ENCODE measurements at regions not wholly inside any gene's neighbourhood (a gene's known extent, or its start where the extent isn't known, plus 50 kb on each side); places are given as distances from the start of the nearest gene placed in this dataset.

GRCh38 chr3:191631496-191631895, 170.5 kb downstream of the PYDC2 start:
- H3K27me3 ChIP-seq (replicated peaks; ENCODE audit: insufficient read depth) = no peaks in the 10 kb centered on the region
- no peaks in the 10 kb centered on the region for H3F3A ChIP-seq (ENCODE audit: insufficient read depth)
- no peaks in the 10 kb centered on the region for H3K9me3 ChIP-seq (ENCODE audit: low read depth)
- no peak overlapping the region for H3K4me2 ChIP-seq (ENCODE audit: unreplicated experiment)
- no peaks in the 10 kb centered on the region for H3K4me1 ChIP-seq (ENCODE audit: insufficient read depth)
- no peak overlapping the region for H3K4me3 ChIP-seq
- in situ Hi-C loops (cut with MboI) = no loop called here
- no peaks in the 10 kb centered on the region for H3K9me2 ChIP-seq (ENCODE audit: insufficient read depth)
- H3K36me3 ChIP-seq (ENCODE audit: low read depth) = no peaks in the 10 kb centered on the region
- no peaks in the 10 kb centered on the region for H4K20me1 ChIP-seq (ENCODE audit: insufficient read depth)
- TF ChIP-seq EZH2phosphoT487 (IDR thresholded peaks at IDR 0.05; ENCODE audit: insufficient read depth, low read depth) = no peak
- TF ChIP-seq EZH2 (IDR thresholded peaks at IDR 0.05; ENCODE audit: insufficient read depth, poor library complexity, severe bottlenecking) = no peak
- H3K9ac ChIP-seq = no peak overlapping the region
- H2AFZ ChIP-seq = no peak overlapping the region
- WGBS, 2 experiments (ENCODE audit: low coverage in 1 of 2, low lambda C conversion rate in 2 of 2, missing lambda C conversion rate in 2 of 2) = 25 to 29% methylated on average over 3 of the region's 3 CpGs
- no peaks in the 10 kb centered on the region for H3K79me2 ChIP-seq (ENCODE audit: insufficient read depth)
- H3K27ac ChIP-seq = no peak overlapping the region
- no peak for DNase-seq

GRCh38 chr3:191634902-191635301, 173.9 kb downstream of the PYDC2 start:
- no peaks in the 10 kb centered on the region for H3K9me3 ChIP-seq (ENCODE audit: low read depth)
- no peak for DNase-seq
- no peaks in the 10 kb centered on the region for H3K9me2 ChIP-seq (ENCODE audit: insufficient read depth)
- H2AFZ ChIP-seq = no peak overlapping the region
- no peak overlapping the region for H3K4me2 ChIP-seq (ENCODE audit: unreplicated experiment)
- no peaks in the 10 kb centered on the region for H3K4me1 ChIP-seq (ENCODE audit: insufficient read depth)
- H3F3A ChIP-seq (ENCODE audit: insufficient read depth) = no peaks in the 10 kb centered on the region
- H3K9ac ChIP-seq = no peak overlapping the region
- no peaks in the 10 kb centered on the region for H4K20me1 ChIP-seq (ENCODE audit: insufficient read depth)
- WGBS, 2 experiments (ENCODE audit: low coverage in 1 of 2, low lambda C conversion rate in 2 of 2, missing lambda C conversion rate in 2 of 2) = 0 to 6% methylated on average over 1 of the region's 1 CpG
- no peaks in the 10 kb centered on the region for H3K36me3 ChIP-seq (ENCODE audit: low read depth)
- H3K4me3 ChIP-seq = no peak overlapping the region
- TF ChIP-seq EZH2phosphoT487 (IDR thresholded peaks at IDR 0.05; ENCODE audit: insufficient read depth, low read depth) = no peak
- no peak for TF ChIP-seq EZH2 (IDR thresholded peaks at IDR 0.05; ENCODE audit: insufficient read depth, poor library complexity, severe bottlenecking)
- in situ Hi-C loops (cut with MboI) = no loop called here
- no peak overlapping the region for H3K27ac ChIP-seq
- no peaks in the 10 kb centered on the region for H3K27me3 ChIP-seq (replicated peaks; ENCODE audit: insufficient read depth)
- H3K79me2 ChIP-seq (ENCODE audit: insufficient read depth) = no peaks in the 10 kb centered on the region

GRCh38 chr3:191637611-191638010, 176.6 kb downstream of the PYDC2 start:
- Histone ChIP-seq H4K20me1 (ENCODE audit: insufficient read depth) (no peaks in the 10 kb centered on the region), H3K9me2 (ENCODE audit: insufficient read depth) (no peaks in the 10 kb centered on the region), H3K4me1 (ENCODE audit: insufficient read depth) (no peaks in the 10 kb centered on the region), H3K4me2 (ENCODE audit: unreplicated experiment) (no peak overlapping the region), H3K9ac (no peak overlapping the region), H3K36me3 (ENCODE audit: low read depth) (no peaks in the 10 kb centered on the region), H2AFZ (no peak overlapping the region), H3K27me3 (replicated peaks; ENCODE audit: insufficient read depth) (no peaks in the 10 kb centered on the region), H3K9me3 (ENCODE audit: low read depth) (no peaks in the 10 kb centered on the region), H3K79me2 (ENCODE audit: insufficient read depth) (no peaks in the 10 kb centered on the region), H3K27ac (no peak overlapping the region), H3K4me3 (no peak overlapping the region), H3F3A (ENCODE audit: insufficient read depth) (no peaks in the 10 kb centered on the region)
- TF ChIP-seq EZH2 (IDR thresholded peaks at IDR 0.05; ENCODE audit: insufficient read depth, poor library complexity, severe bottlenecking) (no peak), EZH2phosphoT487 (IDR thresholded peaks at IDR 0.05; ENCODE audit: insufficient read depth, low read depth) (no peak)
- in situ Hi-C loops (cut with MboI) = no loop called here
- DNase-seq = no peak

- DNase-seq = no peak
These were observed 180.8 kb downstream of the PYDC2 start for GRCh38 chr3:191641789-191642188.

DNA sequence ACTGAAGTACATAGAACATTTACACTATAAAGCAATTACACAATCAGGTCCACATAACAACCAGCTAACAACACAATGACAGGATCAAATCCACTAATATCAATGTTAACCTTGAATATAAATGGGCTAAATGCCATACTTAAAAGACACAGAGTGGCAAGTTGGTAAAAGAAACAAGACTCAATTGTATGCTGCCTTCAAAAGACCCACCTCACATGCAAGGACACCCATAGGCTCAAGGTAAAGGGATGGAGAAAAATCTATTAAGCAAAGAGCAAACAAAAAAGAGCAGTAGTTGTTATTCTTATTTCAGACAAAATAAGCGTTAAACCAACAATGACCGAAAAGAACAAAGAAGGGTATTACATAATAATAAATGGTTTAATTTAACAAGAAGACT, 183.3 kb downstream of the PYDC2 start:
- TF ChIP-seq EZH2phosphoT487 (IDR thresholded peaks at IDR 0.05; ENCODE audit: insufficient read depth, low read depth) (no peak), EZH2 (IDR thresholded peaks at IDR 0.05; ENCODE audit: insufficient read depth, poor library complexity, severe bottlenecking) (no peak)
- WGBS, 2 experiments (ENCODE audit: low coverage in 1 of 2, low lambda C conversion rate in 2 of 2, missing lambda C conversion rate in 2 of 2) = 53 to 73% methylated on average over 2 of the region's 2 CpGs

More at GRCh38 chr3:191641789-191642188, 180.8 kb downstream of the PYDC2 start:
- Histone ChIP-seq H3F3A (ENCODE audit: insufficient read depth) (no peaks in the 10 kb centered on the region), H3K27me3 (replicated peaks; ENCODE audit: insufficient read depth) (no peaks in the 10 kb centered on the region), H3K36me3 (ENCODE audit: low read depth) (no peaks in the 10 kb centered on the region), H3K79me2 (ENCODE audit: insufficient read depth) (no peaks in the 10 kb centered on the region), H4K20me1 (ENCODE audit: insufficient read depth) (no peaks in the 10 kb centered on the region), H3K4me2 (ENCODE audit: unreplicated experiment) (no peak overlapping the region), H3K4me1 (ENCODE audit: insufficient read depth) (no peaks in the 10 kb centered on the region), H3K27ac (no peak overlapping the region), H3K9me3 (ENCODE audit: low read depth) (no peaks in the 10 kb centered on the region), H3K9ac (no peak overlapping the region), H3K4me3 (no peak overlapping the region), H3K9me2 (ENCODE audit: insufficient read depth) (no peaks in the 10 kb centered on the region), H2AFZ (no peak overlapping the region)
- WGBS, 2 experiments (ENCODE audit: low coverage in 1 of 2, low lambda C conversion rate in 2 of 2, missing lambda C conversion rate in 2 of 2) = 36 to 38% methylated on average over 3 of the region's 3 CpGs
- TF ChIP-seq EZH2 (IDR thresholded peaks at IDR 0.05; ENCODE audit: insufficient read depth, poor library complexity, severe bottlenecking) = no peak
- TF ChIP-seq EZH2phosphoT487 (IDR thresholded peaks at IDR 0.05; ENCODE audit: insufficient read depth, low read depth) = no peak
- in situ Hi-C loops (cut with MboI) = no loop called here

More for the DNA sequence above, 183.3 kb downstream of the PYDC2 start:
- no peak for DNase-seq
- Histone ChIP-seq H3K36me3 (ENCODE audit: low read depth) (no peaks in the 10 kb centered on the region), H3K4me1 (ENCODE audit: insufficient read depth) (no peaks in the 10 kb centered on the region), H2AFZ (no peak overlapping the region), H3K9me2 (ENCODE audit: insufficient read depth) (no peaks in the 10 kb centered on the region), H4K20me1 (ENCODE audit: insufficient read depth) (no peaks in the 10 kb centered on the region), H3K9ac (no peak overlapping the region), H3F3A (ENCODE audit: insufficient read depth) (no peaks in the 10 kb centered on the region), H3K4me2 (ENCODE audit: unreplicated experiment) (no peak overlapping the region), H3K27ac (no peak overlapping the region), H3K9me3 (ENCODE audit: low read depth) (no peaks in the 10 kb centered on the region), H3K79me2 (ENCODE audit: insufficient read depth) (no peaks in the 10 kb centered on the region), H3K4me3 (no peak overlapping the region), H3K27me3 (replicated peaks; ENCODE audit: insufficient read depth) (no peaks in the 10 kb centered on the region)
- in situ Hi-C loops (cut with MboI) = no loop called here

Data from GM23248 (cell line).